HG03439 (cell line): ENCODE measurements at regions not wholly inside any gene's neighbourhood (a gene's known extent, or its start where the extent isn't known, plus 50 kb on each side); places are given as distances from the start of the nearest gene placed in this dataset.
"Not testable (repeated sequence)": the region's sequence is repeated elsewhere in the genome, so short reads cannot be mapped to it uniquely, and the experiment has no call there.

Experiments
- ATAC-seq: cut with Tn5 transposase; IDR thresholded peaks from one replicate; pipeline ENCODE4 v1.9.1; 2021; ENCODE audit warnings: mild to moderate bottlenecking, moderate library complexity; ENCODE audit not compliant: unreplicated experiment

GRCh38 chr11:45391168-45391850 lies 105.2 kb upstream of the SYT13 start:
- no peak for ATAC-seq

GRCh38 chr11:45390407-45390806 lies 104.3 kb upstream of the SYT13 start:
- ATAC-seq, result no peak

- no peak for ATAC-seq
These were observed 102.3 kb upstream of the SYT13 start for GRCh38 chr11:45388472-45388871.

GRCh38 chr11:45387885-45388284 lies 101.7 kb upstream of the SYT13 start:
- ATAC-seq, result not testable (repeated sequence)

GRCh38 chr11:45386972-45387371 lies 100.8 kb upstream of the SYT13 start:
- no peak for ATAC-seq

- ATAC-seq, result no peak
These were observed 99.7 kb upstream of the SYT13 start for GRCh38 chr11:45385844-45386243.

GRCh38 chr11:45385423-45385822 lies 99.3 kb upstream of the SYT13 start:
- ATAC-seq, result no peak

- no peak for ATAC-seq
These were observed 98.6 kb upstream of the SYT13 start for GRCh38 chr11:45384711-45385241.

- no peak for ATAC-seq
These were observed 97.9 kb upstream of the SYT13 start for GRCh38 chr11:45384016-45384415.

- no peak for ATAC-seq
These were observed 97.1 kb upstream of the SYT13 start for GRCh38 chr11:45383224-45383623.

GRCh38 chr11:45382133-45382878 lies 96.2 kb upstream of the SYT13 start:
- no peak for ATAC-seq

- no peak for ATAC-seq
These were observed 93.2 kb upstream of the SYT13 start for GRCh38 chr11:45379162-45379863.

- ATAC-seq, result no peak
These were observed 92.4 kb upstream of the SYT13 start for GRCh38 chr11:45378516-45378915.

- ATAC-seq, result no peak
These were observed 88.5 kb upstream of the SYT13 start for GRCh38 chr11:45374653-45375059.

- no peak for ATAC-seq
These were observed 88.0 kb upstream of the SYT13 start for GRCh38 chr11:45374130-45374529.

GRCh38 chr11:45373506-45374035 lies 87.4 kb upstream of the SYT13 start:
- ATAC-seq, result no peak

GRCh38 chr11:45372414-45372813 lies 86.3 kb upstream of the SYT13 start:
- ATAC-seq, result not testable (repeated sequence)

- no peak for ATAC-seq
These were observed 85.3 kb upstream of the SYT13 start for GRCh38 chr11:45371251-45372115.

GRCh38 chr11:45369313-45369712 lies 83.2 kb upstream of the SYT13 start:
- no peak for ATAC-seq

- no peak for ATAC-seq
These were observed 82.6 kb upstream of the SYT13 start for GRCh38 chr11:45368697-45369096.
